Left lung (tissue), 4 donors: ENCODE measurements at regions not wholly inside any gene's neighbourhood (a gene's known extent, or its start where the extent isn't known, plus 50 kb on each side); places are given as distances from the start of the nearest gene placed in this dataset.

ENCODE experiments used
- ATAC-seq: fragments of 200-7000 bp; cut with Tn5 transposase; one replicate; pipeline ENCODE4 v1.9.1; 2020; ENCODE audit warnings: moderate library complexity
- DNase-seq, 4 donors: peaks; one replicate each; pipeline ENCODE4 v3.0.0-alpha.2; 2013 to 2020
- H3K27ac ChIP-seq, 2 donors: fragments of 200-600 bp; sonication (generic) in 1 of 2; one replicate each; pipeline versions ENCODE4 v1.5.0 to v1.8.0; 2020 to 2021
- H3K27me3 ChIP-seq, 2 donors: fragments of 200-600 bp; sonication (generic) in 1 of 2; one replicate each; pipeline versions ENCODE4 v1.5.0 to v1.8.0; 2020 to 2021
- H3K36me3 ChIP-seq, 2 donors: fragments of 200-600 bp; sonication (generic) in 1 of 2; one replicate each; pipeline versions ENCODE4 v1.5.0 to v1.8.0; 2020 to 2021
- H3K4me1 ChIP-seq, 2 donors: fragments of 200-600 bp; one replicate each; pipeline ENCODE4 v1.8.0; 2021
- H3K4me3 ChIP-seq, 2 donors: fragments of 200-600 bp; sonication (generic) in 1 of 2; one replicate each; pipeline versions ENCODE4 v1.5.0 to v1.8.0; 2020 to 2021; ENCODE audit warnings: mild to moderate bottlenecking in 1 of 2
- H3K9me3 ChIP-seq, 2 donors: fragments of 200-600 bp; sonication (generic) in 1 of 2; one replicate each; pipeline versions ENCODE4 v1.5.0 to v1.8.0; 2020 to 2021
- intact Hi-C, 2 donors: fragments of 100-400 bp; cut with DNase I; formaldehyde crosslinking; loops; one replicate each; pipeline versions ENCODE4 v1.11.2 to v1.14.2; 2022
- TF ChIP-seq, protein P1 (sequence below), 2 donors: fragments of 200-600 bp; sonication (generic) in 1 of 2; IDR thresholded peaks; one replicate each; pipeline versions ENCODE4 v1.5.0 to v1.8.0; 2021; ENCODE audit warnings: antibody characterized with exemption in 2 of 2
- donor health status: DM: no; HTN: yes; CAD: no.
- donor health status: DM: no; HTN: no; CAD: no.

GRCh38 chr9:106467113-106467864 lies 395.7 kb upstream of the ZNF462 start:
- H3K27me3 ChIP-seq: no peaks in the 10 kb centered on the region
- no peak overlapping the region for H3K27ac ChIP-seq
- ATAC-seq: no peak
- H3K4me1 ChIP-seq: no peaks in the 10 kb centered on the region
- peaks cover 0 to 12% of the 10 kb centered on the region in 2 donors for H3K9me3 ChIP-seq
- TF ChIP-seq, protein P1, sequence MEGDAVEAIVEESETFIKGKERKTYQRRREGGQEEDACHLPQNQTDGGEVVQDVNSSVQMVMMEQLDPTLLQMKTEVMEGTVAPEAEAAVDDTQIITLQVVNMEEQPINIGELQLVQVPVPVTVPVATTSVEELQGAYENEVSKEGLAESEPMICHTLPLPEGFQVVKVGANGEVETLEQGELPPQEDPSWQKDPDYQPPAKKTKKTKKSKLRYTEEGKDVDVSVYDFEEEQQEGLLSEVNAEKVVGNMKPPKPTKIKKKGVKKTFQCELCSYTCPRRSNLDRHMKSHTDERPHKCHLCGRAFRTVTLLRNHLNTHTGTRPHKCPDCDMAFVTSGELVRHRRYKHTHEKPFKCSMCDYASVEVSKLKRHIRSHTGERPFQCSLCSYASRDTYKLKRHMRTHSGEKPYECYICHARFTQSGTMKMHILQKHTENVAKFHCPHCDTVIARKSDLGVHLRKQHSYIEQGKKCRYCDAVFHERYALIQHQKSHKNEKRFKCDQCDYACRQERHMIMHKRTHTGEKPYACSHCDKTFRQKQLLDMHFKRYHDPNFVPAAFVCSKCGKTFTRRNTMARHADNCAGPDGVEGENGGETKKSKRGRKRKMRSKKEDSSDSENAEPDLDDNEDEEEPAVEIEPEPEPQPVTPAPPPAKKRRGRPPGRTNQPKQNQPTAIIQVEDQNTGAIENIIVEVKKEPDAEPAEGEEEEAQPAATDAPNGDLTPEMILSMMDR (IDR thresholded peaks at IDR 0.05): no peak
- H3K4me3 ChIP-seq: no peak overlapping the region
- DNase-seq: peak in 1 of 4 donors; percentile 25
- intact Hi-C loops: no loop called here
- H3K36me3 ChIP-seq: no peaks in the 10 kb centered on the region

GRCh38 chr9:106467865-106468164 lies 395.2 kb upstream of the ZNF462 start:
- Histone ChIP-seq H3K9me3 (peaks cover 0 to 12% of the 10 kb centered on the region in 2 donors), H3K27ac (no peak overlapping the region), H3K27me3 (no peaks in the 10 kb centered on the region), H3K4me1 (no peaks in the 10 kb centered on the region), H3K4me3 (no peak overlapping the region), H3K36me3 (no peaks in the 10 kb centered on the region)
- no peak for ATAC-seq
- no peak for DNase-seq
- intact Hi-C loops: no loop called here
- TF ChIP-seq, protein P1 (IDR thresholded peaks at IDR 0.05): no peak

- TF ChIP-seq, protein P1 (IDR thresholded peaks at IDR 0.05): no peak
- Histone ChIP-seq H3K9me3 (peaks cover 0 to 17% of the 10 kb centered on the region in 2 donors), H3K27ac (no peak overlapping the region), H3K4me1 (no peaks in the 10 kb centered on the region), H3K4me3 (no peak overlapping the region), H3K27me3 (no peaks in the 10 kb centered on the region), H3K36me3 (no peaks in the 10 kb centered on the region)
- intact Hi-C loops: no loop called here
- ATAC-seq (no peak), DNase-seq (no peak)
Measured at GRCh38 chr9:106468431-106468830, 394.5 kb upstream of the ZNF462 start.

DNA sequence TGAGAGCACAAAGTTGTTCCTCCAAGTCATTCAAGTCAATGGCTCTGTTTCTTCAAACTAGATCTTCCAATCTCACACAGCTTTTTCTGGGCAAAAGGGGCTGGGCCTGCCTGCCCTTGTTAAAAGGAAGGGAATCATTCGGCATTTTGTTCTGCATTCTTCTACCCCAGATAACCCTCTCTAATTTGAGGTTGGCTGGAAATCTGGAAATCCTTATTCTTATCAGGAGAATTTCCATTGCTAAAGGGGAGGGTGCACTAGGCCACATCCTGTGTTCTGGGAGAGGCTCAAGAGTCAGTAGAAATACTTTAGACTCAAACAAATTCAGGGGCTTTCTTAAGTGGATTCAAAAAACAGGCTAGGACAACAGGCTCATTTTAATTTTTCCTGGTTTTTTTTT lies 384.7 kb upstream of the ZNF462 start:
- intact Hi-C loops: no loop called here
- H3K36me3 ChIP-seq: no peaks in the 10 kb centered on the region
- no peaks in the 10 kb centered on the region for H3K27me3 ChIP-seq
- peaks cover 0 to 8% of the 10 kb centered on the region in 2 donors for H3K9me3 ChIP-seq
- no peak for ATAC-seq
- H3K27ac ChIP-seq: no peak overlapping the region
- H3K4me3 ChIP-seq: no peak overlapping the region
- no peaks in the 10 kb centered on the region for H3K4me1 ChIP-seq
- TF ChIP-seq, protein P1 (IDR thresholded peaks at IDR 0.05): no peak
- DNase-seq: no peak

DNA sequence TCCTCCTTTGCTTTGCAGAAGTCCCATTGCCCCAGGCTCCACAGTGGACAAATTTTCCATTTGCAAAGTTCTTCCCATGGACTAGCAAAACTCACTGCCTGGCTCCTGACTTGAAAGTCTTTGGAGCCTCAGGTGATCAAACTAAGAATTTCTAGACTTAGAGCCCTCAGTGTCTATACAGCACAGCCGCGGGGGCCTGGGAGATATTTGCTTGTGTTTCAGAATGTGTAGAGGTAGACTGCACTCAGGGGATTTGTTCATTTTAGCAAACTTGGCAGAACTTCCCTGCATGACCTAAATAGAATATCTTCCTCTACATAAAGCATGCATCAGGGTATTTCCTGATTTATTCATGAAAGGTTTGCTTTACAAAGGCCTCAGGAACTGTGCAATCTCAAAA lies 384.2 kb upstream of the ZNF462 start:
- no peak for DNase-seq
- Histone ChIP-seq H3K4me3 (no peak overlapping the region), H3K9me3 (peaks cover 0 to 6% of the 10 kb centered on the region in 2 donors), H3K36me3 (no peaks in the 10 kb centered on the region), H3K27me3 (no peaks in the 10 kb centered on the region), H3K27ac (no peak overlapping the region), H3K4me1 (no peaks in the 10 kb centered on the region)
- intact Hi-C loops: no loop called here
- ATAC-seq: no peak
- TF ChIP-seq, protein P1 (IDR thresholded peaks at IDR 0.05): no peak
